Ovary (tissue), 7 donors: ENCODE measurements at regions not wholly inside any gene's neighbourhood (a gene's known extent, or its start where the extent isn't known, plus 50 kb on each side); places are given as distances from the start of the nearest gene placed in this dataset.

Experiments used
- DNase-seq, 5 donors: peaks; one replicate each; pipeline ENCODE4 v3.0.0-alpha.2; 2019 to 2020
- H3K27ac ChIP-seq, 2 donors: fragments of 200-600 bp; one replicate each; pipeline versions ENCODE4 v1.5.1 to v1.8.0; 2019 to 2022
- H3K27me3 ChIP-seq: fragments of 200-600 bp; one replicate; pipeline ENCODE4 v1.8.0; 2022
- H3K36me3 ChIP-seq: fragments of 200-600 bp; sonication (generic); one replicate; pipeline ENCODE4 v1.5.1; 2019
- H3K4me1 ChIP-seq: one replicate; pipeline ENCODE4 v1.8.1; 2013; ENCODE audit warnings: mild to moderate bottlenecking, moderate library complexity; ENCODE audit not compliant: insufficient read depth
- H3K4me3 ChIP-seq: fragments of 200-600 bp; sonication (generic); one replicate; pipeline ENCODE4 v1.5.1; 2017
- H3K9me3 ChIP-seq, 2 donors: fragments of 200-600 bp in 1 of 2; sonication (generic) in 1 of 2; one replicate each; pipeline versions ENCODE4 v1.5.1 to v1.8.1; 2013 to 2019; ENCODE audit warnings: mild to moderate bottlenecking in 1 of 2, moderate library complexity in 1 of 2
- CTCF ChIP-seq, 3 donors: fragments of 450-650 bp in 2 of 3; fragments of 200-600 bp in 1 of 3; IDR thresholded peaks; one replicate each; pipeline versions ENCODE4 v1.5.1 to v1.8.0; 2016 to 2022; ENCODE audit warnings: antibody characterized with exemption in 3 of 3, mild to moderate bottlenecking in 1 of 3
- EP300 ChIP-seq: sonication (generic); formaldehyde crosslinking; IDR thresholded peaks from one replicate; pipeline ENCODE4 v1.6.1; 2017; ENCODE audit warnings: antibody characterized with exemption
- POLR2A ChIP-seq: fragments of 450-650 bp; IDR thresholded peaks from one replicate; pipeline ENCODE4 v1.6.1; 2017; ENCODE audit warnings: antibody characterized with exemption, mild to moderate bottlenecking, moderate library complexity
- WGBS, 3 donors: extraction: QIAGEN DNeasy Blood & Tissue Kit in 1 of 3; methylation state at CpG; one replicate each; pipeline versions ENCODE4 v1.1.5 to v1.1.7; 2013 to 2017; 5-methylcytosine and 5-hydroxymethylcytosine counted together
- intact Hi-C, 4 donors: fragments of 100-400 bp; cut with DNase I; formaldehyde crosslinking; loops; one replicate each; pipeline versions ENCODE4 v1.11.0 to v1.15.1; 2022 to 2023
- donor health status: DM: no; HTN: no; CAD: no; lungs with moderate emphysema.
- donor health status: DM: no; HTN: no; CAD: no.
- donor health status: Bipolar disorder and iron deficiency.
- donor health status: DM: no; HTN: no; CAD: no.
- donor health status: DM: yes; HTN: yes; CAD: no.

- H3K27ac ChIP-seq, result no peak overlapping the region
- no peaks in the 10 kb centered on the region for H3K27me3 ChIP-seq
- 93 to 100% (median 95%) methylated on average over 1 of the region's 1 CpG for whole genome bisulfite sequencing, 3 donors
- no peak overlapping the region for H3K4me3 ChIP-seq
- H3K36me3 ChIP-seq, result no peaks in the 10 kb centered on the region
- H3K9me3 ChIP-seq, result no peaks in the 10 kb centered on the region
- intact Hi-C loops, result no loop called here
- TF ChIP-seq CTCF (IDR thresholded peaks at IDR 0.05) (no peak), EP300 (no peak), POLR2A (no peak)
- H3K4me1 ChIP-seq, result no peaks in the 10 kb centered on the region
- DNase-seq, result no peak
Observed at GRCh38 chr5:155923784-155924183, 403.2 kb upstream of the SGCD start.

GRCh38 chr5:155926031-155926430, 400.9 kb upstream of the SGCD start:
- intact Hi-C loops, result no loop called here
- no peak overlapping the region for H3K27ac ChIP-seq
- no peaks in the 10 kb centered on the region for H3K36me3 ChIP-seq
- 88 to 95% (median 92%) methylated on average over 3 of the region's 3 CpGs for WGBS, 3 donors
- TF ChIP-seq EP300 (no peak), CTCF (IDR thresholded peaks at IDR 0.05) (no peak), POLR2A (no peak)
- no peaks in the 10 kb centered on the region for H3K4me1 ChIP-seq
- DNase-seq, result no peak
- H3K9me3 ChIP-seq, result no peaks in the 10 kb centered on the region
- H3K4me3 ChIP-seq, result no peak overlapping the region
- no peaks in the 10 kb centered on the region for H3K27me3 ChIP-seq

- 94 to 97% (median 95%) methylated on average over 2 of the region's 2 CpGs for WGBS, 3 donors
- no peaks in the 10 kb centered on the region for H3K4me1 ChIP-seq
Observed at GRCh38 chr5:155926766-155927165, 400.2 kb upstream of the SGCD start.

GRCh38 chr5:155929112-155929511, 397.9 kb upstream of the SGCD start:
- Histone ChIP-seq H3K9me3 (no peaks in the 10 kb centered on the region), H3K36me3 (no peaks in the 10 kb centered on the region), H3K27me3 (no peaks in the 10 kb centered on the region), H3K4me1 (no peaks in the 10 kb centered on the region), H3K27ac (no peak overlapping the region), H3K4me3 (no peak overlapping the region)
- intact Hi-C loops, result no loop called here
- no peak for DNase-seq
- TF ChIP-seq CTCF (IDR thresholded peaks at IDR 0.05) (no peak), EP300 (no peak), POLR2A (no peak)
- WGBS, 3 donors, result 33 to 43% (median 38%) methylated on average over 2 of the region's 2 CpGs

More at GRCh38 chr5:155926766-155927165, 400.2 kb upstream of the SGCD start:
- no peak overlapping the region for H3K27ac ChIP-seq
- H3K36me3 ChIP-seq, result no peaks in the 10 kb centered on the region
- no peak for TF ChIP-seq POLR2A
- H3K9me3 ChIP-seq, result no peaks in the 10 kb centered on the region
- no peak for DNase-seq
- H3K27me3 ChIP-seq, result no peaks in the 10 kb centered on the region
- no peak overlapping the region for H3K4me3 ChIP-seq
- intact Hi-C loops, result no loop called here

- TF ChIP-seq POLR2A (no peak), EP300 (no peak), CTCF (IDR thresholded peaks at IDR 0.05) (no peak)
Observed at GRCh38 chr5:155934964-155935363, 392.0 kb upstream of the SGCD start.

More at GRCh38 chr5:155934964-155935363, 392.0 kb upstream of the SGCD start:
- Histone ChIP-seq H3K4me1 (peaks cover 7% of the 10 kb centered on the region), H3K27ac (no peak overlapping the region), H3K36me3 (no peaks in the 10 kb centered on the region), H3K9me3 (no peaks in the 10 kb centered on the region), H3K4me3 (no peak overlapping the region), H3K27me3 (no peaks in the 10 kb centered on the region)
- WGBS, 3 donors, result 84 to 98% (median 90%) methylated on average over 1 of the region's 1 CpG
- no peak for DNase-seq
- intact Hi-C loops, result no loop called here
